T-helper 1 cell treated with Interleukin-12 subunit alpha and Interleukin-12 subunit beta and Interleukin-4 antibody, amounts not matched to agents 30 μg/mL and 1 μg/mL, for 36 hours (primary cell): ENCODE measurements at regions not wholly inside any gene's neighbourhood (a gene's known extent, or its start where the extent isn't known, plus 50 kb on each side); places are given as distances from the start of the nearest gene placed in this dataset.

ENCODE experiments used
- H3K27ac Mint-ChIP-seq: one replicate; pipeline ENCODE4 v1.8.0; 2021; ENCODE audit warnings: mild to moderate bottlenecking, mixed read lengths
- H3K27me3 Mint-ChIP-seq: one replicate; pipeline ENCODE4 v1.8.0; 2021; ENCODE audit warnings: low read depth, mixed read lengths
- H3K36me3 Mint-ChIP-seq: one replicate; pipeline ENCODE4 v1.8.0; 2021; ENCODE audit warnings: low read depth, mixed read lengths
- H3K4me1 Mint-ChIP-seq: one replicate; pipeline ENCODE4 v1.8.0; 2021; ENCODE audit warnings: low read depth, mixed read lengths
- H3K4me3 Mint-ChIP-seq: one replicate; pipeline ENCODE4 v1.8.0; 2021; ENCODE audit warnings: mild to moderate bottlenecking, moderate library complexity, mixed read lengths
- H3K9me3 Mint-ChIP-seq: one replicate; pipeline ENCODE4 v1.8.0; 2021; ENCODE audit warnings: mixed read lengths

DNA sequence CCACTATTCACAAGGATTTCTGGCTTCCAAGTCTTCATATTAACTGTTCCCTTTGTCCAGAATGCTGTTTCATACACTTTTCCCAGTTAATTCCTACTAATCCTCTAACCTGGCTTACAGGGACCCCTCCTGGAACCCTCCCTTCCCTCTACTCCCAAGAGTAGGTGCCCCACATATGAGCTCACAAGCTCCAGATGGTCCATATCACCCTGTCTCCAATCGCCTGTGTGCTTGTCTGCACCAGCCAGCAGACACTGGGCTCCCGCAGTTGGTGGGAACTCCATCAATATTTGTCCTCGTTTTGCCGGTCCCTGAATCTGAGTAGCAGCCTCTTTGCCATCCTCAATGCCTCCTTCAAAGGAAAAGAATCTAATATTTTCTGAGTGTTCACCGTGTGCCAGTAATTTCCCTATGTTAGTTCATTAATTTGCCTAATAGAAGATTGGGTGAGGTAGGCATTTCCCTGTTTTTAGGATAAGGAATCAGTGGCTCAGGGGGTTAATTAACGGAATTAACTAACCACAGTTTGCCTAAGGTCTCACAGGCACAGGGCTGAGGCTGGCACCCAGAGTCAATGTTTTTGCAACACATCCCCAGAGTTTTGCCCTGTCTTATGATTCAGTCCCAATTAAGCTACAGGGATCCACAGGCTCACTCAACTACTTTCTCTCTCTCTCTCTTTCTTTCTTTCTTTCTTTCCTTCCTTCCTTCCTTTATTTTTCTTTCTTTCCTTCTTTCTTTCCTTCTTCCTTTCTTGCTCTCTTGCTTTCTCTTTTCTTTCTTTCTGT lies 141.6 kb upstream of the CYP1B1 start:
- Mint-ChIP-seq H3K9me3 (peaks cover 13% of the 10 kb centered on the region), H3K27me3 (peaks cover 15% of the 10 kb centered on the region), H3K27ac (no peak overlapping the region), H3K4me1 (peaks cover 14% of the 10 kb centered on the region), H3K4me3 (no peak overlapping the region), H3K36me3 (peaks cover 1% of the 10 kb centered on the region)

DNA sequence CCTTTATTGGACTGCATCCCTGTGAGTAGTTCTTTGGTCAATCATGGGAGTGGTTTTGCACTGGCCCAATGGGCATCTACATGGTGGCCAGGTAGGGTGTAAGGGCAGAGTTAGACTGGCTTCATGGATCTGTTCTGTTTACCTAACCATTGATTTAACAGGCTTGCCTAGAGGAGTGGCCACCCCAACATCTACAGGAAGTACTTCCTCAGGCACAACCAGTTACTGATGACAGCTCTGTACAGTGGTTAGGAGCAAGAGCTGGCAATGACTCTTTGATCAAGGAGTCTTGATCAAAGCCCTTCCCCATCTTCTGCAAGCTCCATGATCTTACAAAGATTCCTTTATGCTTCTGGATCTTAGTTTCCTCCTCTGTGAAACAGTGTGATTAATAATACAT lies 140.9 kb upstream of the CYP1B1 start:
- Mint-ChIP-seq H3K4me3 (no peak overlapping the region), H3K27me3 (peaks cover 15% of the 10 kb centered on the region), H3K9me3 (peaks cover 13% of the 10 kb centered on the region), H3K27ac (no peak overlapping the region), H3K4me1 (peaks cover 14% of the 10 kb centered on the region), H3K36me3 (peaks cover 1% of the 10 kb centered on the region)

DNA sequence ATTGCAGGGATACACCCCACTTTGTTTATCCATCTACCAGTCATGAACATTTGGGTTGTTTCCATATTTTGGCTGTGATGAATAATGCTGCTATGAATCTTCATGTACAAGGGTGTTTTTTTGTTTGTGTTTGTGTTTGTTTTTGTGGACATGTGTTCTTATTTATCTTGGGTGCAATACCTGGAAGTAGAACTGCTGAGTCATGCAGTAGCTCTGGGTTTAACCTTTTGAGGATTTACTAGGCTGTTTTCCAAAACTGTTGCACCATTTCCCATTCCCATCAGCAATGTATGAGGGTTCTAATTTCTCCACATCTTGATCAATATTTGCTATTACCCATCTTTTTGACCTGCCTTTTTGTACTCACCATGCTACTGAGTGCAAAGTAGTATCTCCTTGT lies 140.0 kb upstream of the CYP1B1 start:
- peaks cover 1% of the 10 kb centered on the region for H3K36me3 Mint-ChIP-seq
- no peak overlapping the region for H3K27ac Mint-ChIP-seq
- peaks cover 14% of the 10 kb centered on the region for H3K4me1 Mint-ChIP-seq
- peaks cover 23% of the 10 kb centered on the region for H3K27me3 Mint-ChIP-seq
- no peak overlapping the region for H3K4me3 Mint-ChIP-seq
- H3K9me3 Mint-ChIP-seq = peaks cover 19% of the 10 kb centered on the region

DNA sequence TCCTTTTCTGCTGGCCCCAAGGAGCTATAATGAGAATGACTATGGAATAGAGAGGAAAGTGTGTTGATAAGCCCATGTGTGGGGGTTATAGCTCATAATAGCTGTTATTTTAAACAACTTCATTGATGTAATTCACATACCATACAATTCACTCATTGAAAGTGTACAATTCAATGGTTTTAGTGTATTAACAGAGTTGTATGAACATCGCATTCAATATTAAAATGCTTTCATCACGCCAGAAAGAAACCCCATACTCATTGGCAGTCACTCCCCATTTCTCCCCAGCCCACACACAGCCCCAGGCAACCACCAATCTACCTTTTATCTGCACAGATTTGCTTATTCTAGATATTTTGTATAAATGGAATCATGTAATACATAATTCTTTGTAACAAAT lies 139.6 kb upstream of the CYP1B1 start:
- Mint-ChIP-seq H3K4me3 (no peak overlapping the region), H3K27me3 (peaks cover 24% of the 10 kb centered on the region), H3K27ac (peak overlapping the region; percentile 53), H3K4me1 (peaks cover 14% of the 10 kb centered on the region), H3K36me3 (peaks cover 1% of the 10 kb centered on the region), H3K9me3 (peaks cover 19% of the 10 kb centered on the region)

DNA sequence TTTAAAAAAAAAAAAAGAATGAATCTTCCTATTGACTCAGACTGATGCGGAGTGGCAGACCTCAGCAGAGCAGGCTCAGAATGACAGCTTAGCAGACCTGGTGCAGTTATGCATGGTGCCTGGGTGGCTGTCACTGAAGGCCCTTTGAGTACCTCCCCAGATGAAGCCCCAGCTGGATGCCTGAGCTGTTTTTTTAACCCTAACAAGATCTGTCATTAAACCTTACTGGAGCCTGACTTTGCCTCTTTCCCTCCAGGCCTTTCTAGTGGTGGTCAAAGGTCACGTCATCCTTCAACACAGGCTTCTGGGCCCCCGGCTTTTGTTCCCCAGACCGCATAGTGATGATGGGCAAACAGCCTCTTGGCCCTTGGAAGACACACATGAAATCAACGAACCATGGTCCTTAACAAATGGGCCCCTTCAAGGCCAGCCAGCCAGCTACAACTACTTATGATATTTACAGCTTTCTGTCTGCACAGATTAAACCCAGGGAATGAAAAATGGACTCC lies 138.3 kb upstream of the CYP1B1 start:
- H3K4me1 Mint-ChIP-seq = peaks cover 14% of the 10 kb centered on the region
- H3K9me3 Mint-ChIP-seq = peaks cover 18% of the 10 kb centered on the region
- H3K36me3 Mint-ChIP-seq = peaks cover 1% of the 10 kb centered on the region
- peaks cover 27% of the 10 kb centered on the region for H3K27me3 Mint-ChIP-seq
- H3K4me3 Mint-ChIP-seq = no peak overlapping the region
- no peak overlapping the region for H3K27ac Mint-ChIP-seq

DNA sequence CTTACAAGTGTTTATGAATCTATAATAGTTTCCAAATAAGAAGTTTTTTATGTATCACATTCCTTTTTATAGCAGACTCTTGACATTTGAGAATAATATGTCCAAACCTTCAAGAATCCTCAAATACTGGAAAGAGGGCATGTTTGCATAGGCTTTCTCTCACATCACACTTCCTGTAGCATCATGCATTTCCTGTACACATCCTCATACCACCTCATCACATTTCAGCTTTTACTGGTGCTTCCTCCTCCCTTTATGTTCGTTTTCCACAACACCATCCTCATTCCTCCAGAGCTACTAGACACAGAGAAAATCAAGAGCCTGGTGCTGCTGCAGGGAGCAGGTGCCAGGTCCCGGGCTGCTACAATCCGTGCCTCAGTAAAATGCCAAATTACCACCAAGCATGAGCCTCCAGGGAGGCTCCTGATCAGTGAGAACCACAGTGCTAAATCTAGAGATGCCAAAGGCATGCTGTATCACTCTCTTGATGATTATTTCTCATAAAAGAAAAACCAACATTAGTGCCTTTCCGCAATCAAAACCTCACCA lies 137.7 kb upstream of the CYP1B1 start:
- H3K4me3 Mint-ChIP-seq = peak overlapping the region; percentile 22
- peaks cover 24% of the 10 kb centered on the region for H3K27me3 Mint-ChIP-seq
- H3K27ac Mint-ChIP-seq = peak overlapping the region; percentile 77

DNA sequence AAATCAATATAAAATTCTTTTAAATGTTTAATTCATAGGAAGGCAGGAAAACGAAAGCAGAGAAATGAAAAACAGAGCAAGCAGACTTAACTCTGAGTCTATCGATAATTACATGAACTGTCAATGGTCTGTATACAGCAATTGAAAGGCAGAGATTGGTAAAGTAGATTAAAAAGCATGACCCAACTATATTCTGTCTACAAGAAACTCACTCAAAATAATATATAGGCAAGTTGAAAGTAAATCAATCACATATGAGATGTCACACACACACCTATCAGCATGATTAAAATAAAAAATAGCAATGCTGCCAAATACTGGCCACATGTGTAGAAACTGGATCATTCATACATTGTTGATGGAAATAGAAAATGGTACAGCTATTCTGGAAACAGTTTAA lies 136.4 kb upstream of the CYP1B1 start:
- Mint-ChIP-seq H3K4me1 (peaks cover 14% of the 10 kb centered on the region), H3K4me3 (no peak overlapping the region), H3K27me3 (peaks cover 25% of the 10 kb centered on the region), H3K27ac (no peak overlapping the region), H3K9me3 (peaks cover 14% of the 10 kb centered on the region), H3K36me3 (peaks cover 1% of the 10 kb centered on the region)

More for the DNA sequence above, 137.7 kb upstream of the CYP1B1 start:
- Mint-ChIP-seq H3K36me3 (peaks cover 1% of the 10 kb centered on the region), H3K9me3 (peaks cover 14% of the 10 kb centered on the region), H3K4me1 (peaks cover 14% of the 10 kb centered on the region)

DNA sequence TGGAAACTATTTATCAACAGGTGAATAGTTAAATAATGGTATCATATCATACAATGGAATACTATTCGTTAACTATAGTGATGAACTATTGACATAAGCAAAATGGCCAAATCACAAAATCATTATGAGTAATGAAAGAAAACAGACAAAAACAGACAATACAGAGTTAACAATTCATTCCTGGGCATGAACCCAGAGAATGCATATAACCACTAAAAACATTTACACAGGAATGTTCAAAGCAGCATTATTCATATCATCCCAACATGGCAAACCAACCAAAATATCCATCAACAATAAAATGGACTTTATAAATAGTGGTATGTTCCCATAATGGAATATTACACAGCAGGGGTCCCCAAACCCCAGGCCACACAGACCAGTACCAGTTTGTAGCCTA lies 131.2 kb upstream of the CYP1B1 start:
- Mint-ChIP-seq H3K27me3 (peaks cover 48% of the 10 kb centered on the region), H3K9me3 (peaks cover 6% of the 10 kb centered on the region), H3K4me1 (no peaks in the 10 kb centered on the region), H3K4me3 (no peak overlapping the region), H3K27ac (no peak overlapping the region), H3K36me3 (no peaks in the 10 kb centered on the region)

DNA sequence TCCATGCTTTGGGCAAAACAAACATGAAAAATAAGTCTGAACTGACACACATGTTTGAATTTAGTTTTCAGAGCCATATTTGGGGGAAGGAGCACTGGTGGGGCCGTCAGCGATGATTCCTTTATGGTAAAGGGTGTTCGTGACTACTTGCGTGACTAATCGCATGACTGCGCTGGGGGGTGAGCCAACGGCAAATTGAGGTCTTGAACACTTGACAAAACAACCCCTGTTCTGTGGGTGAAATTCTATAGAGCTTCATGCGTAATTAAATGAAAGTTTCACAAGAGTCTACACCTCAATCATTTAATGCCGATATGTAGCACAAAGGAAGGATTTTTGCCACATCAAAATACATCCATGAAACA lies 127.5 kb upstream of the CYP1B1 start:
- H3K4me3 Mint-ChIP-seq = no peak overlapping the region
- peaks cover 55% of the 10 kb centered on the region for H3K27me3 Mint-ChIP-seq
- no peaks in the 10 kb centered on the region for H3K4me1 Mint-ChIP-seq
- H3K36me3 Mint-ChIP-seq = no peaks in the 10 kb centered on the region
- H3K27ac Mint-ChIP-seq = no peak overlapping the region
- no peaks in the 10 kb centered on the region for H3K9me3 Mint-ChIP-seq

DNA sequence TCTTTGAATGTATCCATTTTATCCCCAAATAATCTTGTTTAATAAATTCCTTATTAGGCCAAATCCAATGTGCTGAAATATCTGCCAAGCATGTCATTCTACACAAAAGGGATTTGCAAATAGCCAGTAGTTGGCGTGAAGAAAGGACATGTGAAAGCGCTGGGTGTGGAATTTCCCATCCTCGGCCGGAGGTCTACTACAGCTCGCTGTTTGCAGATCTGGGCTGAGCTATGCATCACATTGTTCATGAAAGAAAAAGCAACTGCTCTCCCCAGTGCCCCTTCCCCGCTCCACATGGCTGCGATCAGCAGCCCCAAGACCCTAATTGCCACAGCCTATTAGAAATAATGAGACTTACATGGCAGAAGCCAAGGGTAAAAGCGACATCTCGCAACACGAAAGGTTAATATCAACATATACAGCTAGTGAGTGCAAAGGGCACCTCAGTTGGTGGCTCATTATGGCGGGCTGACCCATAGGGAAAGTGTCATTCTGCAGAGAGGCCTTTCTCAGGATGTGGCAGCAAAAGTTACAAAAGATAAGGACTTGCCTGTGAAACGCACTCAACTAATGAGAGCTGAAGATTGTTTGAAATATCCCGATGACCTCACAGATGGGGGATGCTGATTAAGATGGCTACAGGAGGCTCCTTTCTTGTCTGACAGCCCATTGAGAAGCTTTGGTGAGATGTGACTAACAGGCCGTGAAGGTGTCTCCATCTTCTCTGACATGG lies 126.9 kb upstream of the CYP1B1 start:
- Mint-ChIP-seq H3K4me1 (no peaks in the 10 kb centered on the region), H3K36me3 (no peaks in the 10 kb centered on the region), H3K4me3 (no peak overlapping the region), H3K9me3 (no peaks in the 10 kb centered on the region), H3K27ac (no peak overlapping the region), H3K27me3 (peaks cover 50% of the 10 kb centered on the region)

DNA sequence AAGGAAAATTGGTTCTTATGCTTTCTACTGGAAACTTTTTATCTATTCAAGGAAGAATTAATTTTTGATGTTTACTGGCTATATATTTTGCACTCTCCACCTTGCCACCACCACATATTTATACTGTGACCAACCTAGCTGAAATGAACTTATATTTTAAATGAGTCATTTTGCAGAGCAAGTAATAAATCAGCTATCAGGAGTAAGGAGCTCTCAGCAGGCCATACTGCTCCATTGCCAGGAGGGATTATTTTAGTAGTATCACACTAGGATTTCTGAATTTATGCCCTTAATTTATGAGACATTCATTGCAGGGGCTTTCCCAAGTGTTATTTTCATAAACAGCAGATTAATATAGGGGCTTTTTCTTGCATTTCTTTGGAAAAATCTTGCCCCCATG lies 125.8 kb upstream of the CYP1B1 start:
- Mint-ChIP-seq H3K9me3 (no peaks in the 10 kb centered on the region), H3K36me3 (no peaks in the 10 kb centered on the region), H3K27me3 (peaks cover 46% of the 10 kb centered on the region), H3K27ac (no peak overlapping the region), H3K4me3 (no peak overlapping the region), H3K4me1 (no peaks in the 10 kb centered on the region)

DNA sequence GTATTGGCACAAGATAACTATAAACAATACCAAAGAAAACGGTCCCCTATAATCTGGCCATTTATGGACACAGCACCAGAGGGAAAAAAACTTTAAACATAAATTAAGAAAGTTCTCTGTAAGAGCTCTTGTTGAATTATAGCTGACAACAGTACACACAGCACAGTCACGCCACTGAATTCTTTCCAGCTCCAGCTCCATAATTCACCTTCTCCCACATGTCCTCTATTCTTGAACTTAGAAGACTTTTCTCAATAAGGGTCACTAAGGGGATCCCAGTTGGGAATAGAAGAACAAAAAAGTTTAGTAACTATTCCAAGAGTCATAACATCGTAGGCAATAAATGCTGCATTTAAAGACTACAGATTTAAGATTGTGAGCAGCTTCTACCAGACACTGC lies 124.6 kb upstream of the CYP1B1 start:
- H3K4me1 Mint-ChIP-seq = no peaks in the 10 kb centered on the region
- H3K27ac Mint-ChIP-seq = no peak overlapping the region
- no peak overlapping the region for H3K4me3 Mint-ChIP-seq
- H3K9me3 Mint-ChIP-seq = no peaks in the 10 kb centered on the region
- H3K27me3 Mint-ChIP-seq = peaks cover 43% of the 10 kb centered on the region
- no peaks in the 10 kb centered on the region for H3K36me3 Mint-ChIP-seq

DNA sequence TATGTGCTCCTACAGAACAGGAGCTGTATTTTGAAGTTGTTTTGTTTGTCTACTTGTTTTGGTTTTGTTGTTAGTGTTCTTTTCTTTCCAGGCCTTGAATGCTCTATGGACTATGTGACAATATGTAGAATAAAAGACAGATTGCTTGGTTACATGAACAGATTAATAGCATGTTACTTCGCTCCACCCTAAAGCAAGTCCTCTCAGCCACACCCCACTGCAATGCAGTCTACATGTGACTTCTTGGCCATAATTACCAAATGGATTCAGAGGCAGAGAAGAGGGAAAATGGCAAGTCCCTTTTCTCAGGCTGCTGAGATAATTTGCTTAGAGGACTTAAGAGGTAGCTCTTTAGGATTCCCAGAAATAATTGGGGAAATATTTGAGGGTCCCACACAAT lies 123.2 kb upstream of the CYP1B1 start:
- H3K4me3 Mint-ChIP-seq = no peak overlapping the region
- H3K27me3 Mint-ChIP-seq = peaks cover 30% of the 10 kb centered on the region
- H3K4me1 Mint-ChIP-seq = no peaks in the 10 kb centered on the region
- H3K9me3 Mint-ChIP-seq = no peaks in the 10 kb centered on the region
- no peaks in the 10 kb centered on the region for H3K36me3 Mint-ChIP-seq
- no peak overlapping the region for H3K27ac Mint-ChIP-seq

DNA sequence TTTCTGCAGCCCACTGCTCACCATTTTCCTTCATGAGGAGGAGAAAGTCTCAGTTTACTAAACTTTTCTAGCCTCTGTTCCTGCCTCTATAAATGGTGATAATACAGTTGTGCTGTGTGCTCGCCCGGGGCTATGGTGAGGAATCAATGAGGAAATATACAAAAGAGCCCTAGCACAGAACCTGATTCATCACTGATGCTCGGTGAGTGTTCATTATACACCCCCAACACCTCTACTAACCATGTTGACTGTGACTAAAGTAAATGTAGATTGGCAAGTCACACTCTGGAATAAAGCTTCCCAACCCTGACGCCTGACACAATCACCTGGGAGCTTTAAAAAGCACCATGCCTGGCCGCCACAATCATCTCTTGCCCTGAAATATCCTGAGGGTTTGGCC lies 118.8 kb upstream of the CYP1B1 start:
- Mint-ChIP-seq H3K27ac (no peak overlapping the region), H3K36me3 (peaks cover 3% of the 10 kb centered on the region), H3K4me3 (no peak overlapping the region), H3K27me3 (peaks cover 8% of the 10 kb centered on the region), H3K9me3 (no peaks in the 10 kb centered on the region), H3K4me1 (peaks cover 13% of the 10 kb centered on the region)

DNA sequence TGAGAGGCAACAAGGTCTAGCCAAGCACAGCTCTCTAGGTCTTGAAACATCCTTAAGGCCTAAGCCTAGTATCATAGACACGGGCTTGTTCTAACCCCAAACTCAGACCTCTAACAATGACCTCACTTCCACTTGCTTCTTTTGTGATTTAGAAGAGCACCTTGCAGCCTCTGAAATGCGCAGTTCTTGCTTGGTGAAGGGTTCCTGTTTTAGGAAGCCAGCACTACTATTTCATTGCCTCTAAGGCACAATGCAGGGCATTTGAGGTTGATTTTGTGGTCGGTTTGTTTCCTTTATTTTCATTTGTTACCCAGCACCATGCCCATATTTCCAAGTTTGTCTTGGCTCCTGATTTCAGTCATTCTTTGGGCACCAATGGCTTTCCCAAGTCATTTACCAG lies 117.0 kb upstream of the CYP1B1 start:
- Mint-ChIP-seq H3K4me1 (peaks cover 13% of the 10 kb centered on the region), H3K27ac (no peak overlapping the region), H3K27me3 (peaks cover 9% of the 10 kb centered on the region), H3K9me3 (no peaks in the 10 kb centered on the region), H3K36me3 (peaks cover 3% of the 10 kb centered on the region), H3K4me3 (no peak overlapping the region)
